Osteocyte (in vitro differentiated cells): ENCODE measurements at regions not wholly inside any gene's neighbourhood (a gene's known extent, or its start where the extent isn't known, plus 50 kb on each side); places are given as distances from the start of the nearest gene placed in this dataset.
A peak's percentile ranks its signal among the peaks of the same experiment; 100 is the strongest.

ENCODE experiments used
- DNase-seq: peaks from one replicate; pipeline ENCODE4 v3.0.0; 2021; ENCODE audit warnings: mixed read lengths; ENCODE audit not compliant: unreplicated experiment; ENCODE audit errors: extremely low spot score
- H3K27ac Mint-ChIP-seq: one replicate; pipeline ENCODE4 v1.8.0; 2021; ENCODE audit warnings: mild to moderate bottlenecking, mixed read lengths; ENCODE audit not compliant: unreplicated experiment
- H3K27me3 Mint-ChIP-seq: one replicate; pipeline ENCODE4 v1.8.0; 2021; ENCODE audit warnings: mixed read lengths; ENCODE audit not compliant: unreplicated experiment
- H3K36me3 Mint-ChIP-seq: one replicate; pipeline ENCODE4 v1.8.0; 2021; ENCODE audit warnings: mixed read lengths; ENCODE audit not compliant: unreplicated experiment
- H3K4me1 Mint-ChIP-seq: one replicate; pipeline ENCODE4 v1.8.0; 2021; ENCODE audit warnings: mixed read lengths; ENCODE audit not compliant: unreplicated experiment
- H3K4me3 Mint-ChIP-seq: one replicate; pipeline ENCODE4 v1.8.0; 2021; ENCODE audit warnings: mild to moderate bottlenecking, moderate library complexity, mixed read lengths; ENCODE audit not compliant: unreplicated experiment
- H3K9me3 Mint-ChIP-seq: one replicate; pipeline ENCODE4 v1.8.0; 2021; ENCODE audit warnings: mixed read lengths; ENCODE audit not compliant: unreplicated experiment
- TF ChIP-seq, protein P1 (sequence below): fragments of 200-600 bp; sonication (generic); IDR thresholded peaks from 2 replicates; pipeline ENCODE4 v1.5.0; 2021; ENCODE audit warnings: antibody characterized with exemption, mild to moderate bottlenecking, moderate library complexity

DNA sequence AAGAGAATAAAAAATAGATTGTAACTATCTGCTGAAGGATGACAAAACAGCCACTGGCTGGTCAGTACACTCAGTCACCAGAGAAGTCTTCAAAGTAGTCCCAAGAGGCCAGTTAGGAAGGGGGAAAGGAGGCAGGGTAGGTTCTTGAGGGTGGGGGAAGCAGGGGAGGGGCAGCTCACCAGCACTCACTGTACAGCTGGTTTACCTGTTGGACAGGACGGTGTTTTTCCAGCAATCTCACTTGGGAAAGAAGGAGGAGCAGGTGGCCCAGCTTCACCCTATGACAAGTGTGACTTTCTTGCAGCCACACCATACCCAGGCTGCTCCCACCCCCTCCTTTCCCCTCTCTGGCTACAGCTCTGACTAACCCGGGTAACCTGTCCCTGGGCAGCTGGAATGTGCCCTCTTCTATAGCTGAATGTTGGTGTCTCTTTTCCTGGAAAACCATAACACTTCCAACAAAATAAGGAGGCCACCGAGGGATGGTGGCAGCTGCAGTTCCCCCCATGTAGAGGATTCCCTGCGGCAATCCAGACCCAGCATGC, 203.4 kb upstream of the NSMCE3 start:
- TF ChIP-seq, protein P1, sequence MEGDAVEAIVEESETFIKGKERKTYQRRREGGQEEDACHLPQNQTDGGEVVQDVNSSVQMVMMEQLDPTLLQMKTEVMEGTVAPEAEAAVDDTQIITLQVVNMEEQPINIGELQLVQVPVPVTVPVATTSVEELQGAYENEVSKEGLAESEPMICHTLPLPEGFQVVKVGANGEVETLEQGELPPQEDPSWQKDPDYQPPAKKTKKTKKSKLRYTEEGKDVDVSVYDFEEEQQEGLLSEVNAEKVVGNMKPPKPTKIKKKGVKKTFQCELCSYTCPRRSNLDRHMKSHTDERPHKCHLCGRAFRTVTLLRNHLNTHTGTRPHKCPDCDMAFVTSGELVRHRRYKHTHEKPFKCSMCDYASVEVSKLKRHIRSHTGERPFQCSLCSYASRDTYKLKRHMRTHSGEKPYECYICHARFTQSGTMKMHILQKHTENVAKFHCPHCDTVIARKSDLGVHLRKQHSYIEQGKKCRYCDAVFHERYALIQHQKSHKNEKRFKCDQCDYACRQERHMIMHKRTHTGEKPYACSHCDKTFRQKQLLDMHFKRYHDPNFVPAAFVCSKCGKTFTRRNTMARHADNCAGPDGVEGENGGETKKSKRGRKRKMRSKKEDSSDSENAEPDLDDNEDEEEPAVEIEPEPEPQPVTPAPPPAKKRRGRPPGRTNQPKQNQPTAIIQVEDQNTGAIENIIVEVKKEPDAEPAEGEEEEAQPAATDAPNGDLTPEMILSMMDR, result no peak
- no peak overlapping the region for H3K27ac Mint-ChIP-seq
- no peaks in the 10 kb centered on the region for H3K9me3 Mint-ChIP-seq
- H3K4me1 Mint-ChIP-seq, result no peaks in the 10 kb centered on the region
- H3K4me3 Mint-ChIP-seq, result no peak overlapping the region
- H3K36me3 Mint-ChIP-seq, result no peaks in the 10 kb centered on the region
- peaks cover 4% of the 10 kb centered on the region for H3K27me3 Mint-ChIP-seq
- DNase-seq, result peak; percentile 30

GRCh38 chr15:29471757-29472156, 202.1 kb upstream of the NSMCE3 start:
- Mint-ChIP-seq H3K36me3 (no peaks in the 10 kb centered on the region), H3K4me3 (no peak overlapping the region), H3K27ac (no peak overlapping the region), H3K9me3 (no peaks in the 10 kb centered on the region), H3K27me3 (peaks cover 4% of the 10 kb centered on the region), H3K4me1 (no peaks in the 10 kb centered on the region)
- DNase-seq, result peak; percentile 53
- TF ChIP-seq, protein P1, result no peak

DNA sequence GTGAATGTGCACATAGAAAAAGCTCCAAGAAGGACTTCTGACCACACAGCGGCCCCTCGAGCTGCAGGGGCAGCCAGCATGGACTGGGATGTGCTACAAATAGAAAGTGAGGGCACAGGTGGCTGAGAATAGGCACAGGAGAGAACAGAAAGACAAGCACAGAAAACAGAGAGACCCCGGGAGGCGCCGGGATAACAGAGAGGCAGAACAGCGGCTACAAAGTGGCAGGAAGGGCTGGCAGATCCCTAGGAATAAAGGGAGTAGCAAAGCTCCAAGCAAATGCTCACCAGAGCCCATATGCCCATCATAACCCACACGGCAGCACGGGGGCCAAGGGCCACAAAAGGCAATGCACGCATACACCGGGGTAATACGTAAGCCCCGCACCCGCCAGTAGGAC, 201.7 kb upstream of the NSMCE3 start:
- Mint-ChIP-seq H3K27me3 (peaks cover 4% of the 10 kb centered on the region), H3K27ac (no peak overlapping the region), H3K4me1 (no peaks in the 10 kb centered on the region), H3K9me3 (no peaks in the 10 kb centered on the region), H3K36me3 (no peaks in the 10 kb centered on the region), H3K4me3 (no peak overlapping the region)
- TF ChIP-seq, protein P1, result no peak
- peak; percentile 77 for DNase-seq

GRCh38 chr15:29470794-29471193, 201.2 kb upstream of the NSMCE3 start:
- H3K4me1 Mint-ChIP-seq, result no peaks in the 10 kb centered on the region
- peaks cover 4% of the 10 kb centered on the region for H3K27me3 Mint-ChIP-seq
- no peak overlapping the region for H3K4me3 Mint-ChIP-seq
- no peaks in the 10 kb centered on the region for H3K9me3 Mint-ChIP-seq
- TF ChIP-seq, protein P1, result no peak
- no peaks in the 10 kb centered on the region for H3K36me3 Mint-ChIP-seq
- no peak overlapping the region for H3K27ac Mint-ChIP-seq
- DNase-seq, result no peak

DNA sequence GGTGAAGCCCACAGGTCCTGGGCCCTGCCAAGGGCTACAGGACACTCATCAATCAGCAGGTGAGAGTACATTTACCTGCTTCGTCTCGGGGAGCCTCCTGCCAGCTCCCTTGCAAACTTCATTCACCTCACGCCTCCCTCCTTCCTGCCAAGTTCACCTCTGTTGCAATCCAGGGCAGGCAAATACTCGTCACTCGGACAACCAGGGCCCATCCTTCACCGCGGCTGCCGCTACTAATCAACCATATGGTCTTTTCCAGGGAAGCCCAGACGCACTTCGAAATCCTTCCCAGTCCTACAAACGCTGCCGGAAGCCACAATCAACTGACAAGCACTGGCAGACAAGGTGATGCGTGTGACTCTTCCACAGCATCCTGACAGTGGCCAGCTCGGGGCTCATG, 200.7 kb upstream of the NSMCE3 start:
- no peaks in the 10 kb centered on the region for H3K4me1 Mint-ChIP-seq
- H3K27ac Mint-ChIP-seq, result no peak overlapping the region
- peaks cover 4% of the 10 kb centered on the region for H3K27me3 Mint-ChIP-seq
- H3K4me3 Mint-ChIP-seq, result no peak overlapping the region
- peak; percentile 54 for DNase-seq
- no peaks in the 10 kb centered on the region for H3K36me3 Mint-ChIP-seq
- TF ChIP-seq, protein P1, result no peak
- no peaks in the 10 kb centered on the region for H3K9me3 Mint-ChIP-seq
